HT-29 (cell line): ENCODE measurements at regions not wholly inside any gene's neighbourhood (a gene's known extent, or its start where the extent isn't known, plus 50 kb on each side); places are given as distances from the start of the nearest gene placed in this dataset.

ENCODE experiments used
- DNase-seq: peaks from one replicate; pipeline ENCODE4 v3.0.0-alpha.2; 2015; ENCODE audit warnings: low spot score

DNA sequence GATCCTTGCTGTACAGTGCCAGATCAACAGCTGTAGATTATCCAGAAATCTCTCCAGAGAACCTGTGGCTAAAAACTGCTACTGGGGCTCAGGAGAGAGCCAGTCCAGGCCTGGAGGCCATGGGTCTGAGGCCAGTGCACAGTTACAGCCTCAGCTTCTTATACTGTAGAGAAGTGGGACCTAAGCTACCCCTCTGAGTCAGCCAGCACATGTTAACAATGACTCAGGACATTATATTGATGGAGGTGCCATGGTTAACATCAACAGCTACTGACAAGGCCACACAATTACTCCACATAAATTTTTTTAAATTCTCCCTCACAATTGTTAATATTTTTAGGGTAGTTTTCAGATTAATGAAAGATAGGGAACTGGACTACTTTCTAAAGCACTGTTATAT is 138.5 kb downstream of the RBM26 start:
- no peak for DNase-seq

DNA sequence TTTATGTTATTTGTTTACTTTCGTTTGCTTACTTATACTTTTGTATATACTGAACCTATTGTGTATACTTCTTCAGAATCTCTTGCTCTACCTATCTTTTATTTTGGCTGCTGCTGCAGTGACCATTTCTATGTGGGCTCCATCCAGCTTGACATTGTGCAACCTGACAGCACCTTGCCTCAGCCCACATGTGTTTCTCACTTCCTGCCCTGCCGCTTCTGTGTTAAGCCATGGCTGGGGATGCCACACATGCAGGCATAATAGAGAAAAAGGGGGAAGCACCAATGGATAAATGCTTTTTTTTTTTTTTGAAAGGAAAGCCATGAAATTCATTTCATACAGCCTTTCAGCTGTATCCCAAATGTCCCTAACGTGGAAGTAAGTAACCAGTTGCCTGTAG is 147.6 kb downstream of the RBM26 start:
- no peak for DNase-seq

GRCh38 chr13:79246578-79246949 is 159.5 kb downstream of the RBM26 start:
- peak; percentile 22 for DNase-seq

- no peak for DNase-seq
Measured at GRCh38 chr13:79245937-79246577, 160.0 kb downstream of the RBM26 start.

DNA sequence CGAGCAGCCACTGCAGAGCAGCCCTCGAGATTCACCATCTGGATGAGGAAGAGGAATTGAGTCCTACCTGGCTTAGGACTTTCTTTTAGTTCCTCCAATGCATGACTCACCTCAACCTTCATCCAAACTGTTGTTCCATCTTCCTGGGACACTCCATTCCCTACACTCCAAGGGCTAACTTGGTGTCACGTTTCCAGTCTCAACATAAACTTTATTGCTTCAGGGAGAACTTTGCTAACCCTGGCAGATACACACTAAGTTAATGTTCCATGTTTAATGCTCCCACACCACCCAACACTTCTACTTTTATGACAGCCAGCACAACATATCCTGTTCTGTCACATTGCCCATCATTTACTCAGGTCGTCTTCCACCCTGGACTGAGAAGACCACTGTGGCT is 164.4 kb downstream of the RBM26 start:
- no peak for DNase-seq

DNA sequence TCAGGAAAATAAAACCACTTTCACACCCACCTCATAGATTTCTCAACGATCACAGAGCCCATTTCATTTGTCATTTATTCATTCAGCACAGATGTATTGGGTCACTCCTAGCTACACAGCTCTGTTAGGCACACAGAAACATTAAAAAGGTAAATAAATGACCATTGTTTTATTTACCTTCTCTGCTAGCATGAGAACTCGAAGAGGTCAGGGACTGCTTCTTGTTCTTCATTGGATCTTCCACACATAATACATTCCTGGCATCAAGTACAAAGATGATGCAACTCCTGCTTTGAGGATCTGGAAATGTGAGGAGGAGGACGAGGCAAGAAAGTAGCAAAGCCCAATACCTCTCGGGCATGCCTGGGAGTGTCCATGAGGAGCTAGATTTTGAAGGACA is 168.1 kb downstream of the RBM26 start:
- DNase-seq: no peak

- DNase-seq: no peak
Measured at GRCh38 chr13:79231887-79232286, 174.2 kb downstream of the RBM26 start.

DNA sequence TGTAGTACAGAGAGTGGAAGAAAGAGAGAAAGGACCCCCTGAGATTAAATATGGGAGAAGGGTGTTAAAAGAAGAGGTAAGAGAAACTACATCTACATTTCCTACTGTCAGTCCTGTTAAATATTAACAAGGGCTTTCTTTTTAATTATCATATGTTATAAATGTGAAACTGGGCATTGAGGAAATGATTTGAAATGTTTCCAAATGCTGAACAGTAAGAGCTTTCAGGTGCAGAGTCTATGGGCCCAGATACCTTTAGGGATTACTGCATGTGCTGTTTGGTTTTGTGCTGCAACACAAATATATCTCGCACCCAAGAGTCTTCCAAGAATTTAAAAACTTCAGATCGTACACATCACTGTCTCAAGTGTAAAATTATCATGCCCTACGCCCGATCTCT is 176.3 kb downstream of the RBM26 start:
- no peak for DNase-seq

GRCh38 chr13:79228972-79229371 is 177.1 kb downstream of the RBM26 start:
- no peak for DNase-seq

GRCh38 chr13:79227418-79227817 is 178.6 kb downstream of the RBM26 start:
- DNase-seq: no peak

- DNase-seq: no peak
Measured at GRCh38 chr13:79226938-79227337, 179.1 kb downstream of the RBM26 start.

DNA sequence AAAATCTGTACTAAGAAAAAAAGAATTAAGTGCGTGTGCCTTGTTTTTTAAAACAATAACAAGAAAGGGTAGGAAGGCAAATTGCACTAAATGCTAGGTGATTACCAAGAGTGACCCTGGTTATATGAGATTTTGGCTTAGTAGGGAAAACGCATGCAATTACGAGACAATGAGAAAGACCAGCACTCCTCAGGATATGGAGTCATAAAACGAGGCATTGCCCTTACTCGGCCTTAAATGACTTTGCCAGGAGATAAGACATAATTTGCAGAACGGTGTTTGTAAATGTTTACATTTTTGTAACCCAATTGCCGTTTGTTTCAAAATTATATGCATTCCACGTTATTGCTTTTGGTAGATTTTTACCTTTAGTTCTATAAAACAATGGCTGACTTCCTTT is 179.8 kb downstream of the RBM26 start:
- DNase-seq: no peak

- DNase-seq: no peak
Measured at GRCh38 chr13:79225487-79226232, 180.4 kb downstream of the RBM26 start.

DNA sequence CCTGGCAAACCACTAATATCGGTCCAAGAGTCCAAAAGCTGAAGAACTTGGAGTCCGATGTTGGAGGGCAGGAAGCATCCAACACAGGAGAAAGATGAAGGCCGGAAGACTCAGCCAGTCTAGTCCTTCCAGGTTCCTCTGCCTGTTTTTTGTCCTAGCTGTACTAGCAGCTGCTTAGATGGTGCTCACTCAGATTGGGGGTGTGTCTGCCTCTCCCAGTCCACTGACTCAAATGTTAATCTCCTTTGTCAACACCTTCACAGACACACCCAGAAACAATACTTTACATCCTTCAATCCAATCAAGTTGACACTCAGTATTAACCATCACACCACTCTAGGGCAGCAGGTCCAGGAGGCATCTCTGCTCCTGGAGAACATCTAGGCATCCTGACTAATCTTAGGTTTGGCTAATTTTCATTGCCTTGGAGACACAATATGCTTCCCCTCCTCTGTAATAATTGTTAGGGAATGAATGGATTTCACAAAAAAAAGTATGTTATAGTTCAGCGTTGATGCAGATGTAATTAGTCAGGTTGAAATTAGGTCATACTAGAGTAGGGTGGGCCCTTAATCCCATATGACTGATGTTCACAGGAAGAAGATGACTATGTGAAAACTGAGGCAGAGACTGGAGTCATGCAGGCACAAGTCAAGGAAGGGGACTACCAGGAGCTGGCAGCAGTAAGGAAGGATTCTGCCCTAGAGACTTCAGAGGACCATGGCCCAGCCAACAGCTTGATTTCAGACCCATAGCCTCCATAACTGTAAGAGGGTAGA is 183.4 kb downstream of the RBM26 start:
- no peak for DNase-seq

GRCh38 chr13:79212064-79212619 is 193.9 kb downstream of the RBM26 start:
- no peak for DNase-seq

DNA sequence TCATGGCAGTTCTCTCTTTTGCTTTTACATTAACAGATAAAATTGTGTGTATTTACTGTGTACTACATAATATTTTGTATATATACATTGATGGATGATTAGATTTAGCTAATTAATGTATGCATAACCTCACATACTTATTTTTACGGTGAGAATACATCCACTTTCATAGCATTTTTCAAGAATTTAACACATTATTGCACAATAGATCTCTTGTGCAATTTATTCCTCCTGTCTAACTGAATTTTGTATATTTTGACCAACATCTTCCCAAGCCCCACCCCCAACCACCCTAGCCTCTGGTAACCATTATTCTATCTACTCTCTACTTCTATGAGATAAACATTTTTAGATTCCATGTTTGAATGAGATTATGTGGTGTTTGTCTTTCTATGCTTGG is 194.7 kb downstream of the RBM26 start:
- DNase-seq: no peak

- DNase-seq: no peak
Measured at GRCh38 chr13:79197933-79198332, 208.1 kb downstream of the RBM26 start.

DNA sequence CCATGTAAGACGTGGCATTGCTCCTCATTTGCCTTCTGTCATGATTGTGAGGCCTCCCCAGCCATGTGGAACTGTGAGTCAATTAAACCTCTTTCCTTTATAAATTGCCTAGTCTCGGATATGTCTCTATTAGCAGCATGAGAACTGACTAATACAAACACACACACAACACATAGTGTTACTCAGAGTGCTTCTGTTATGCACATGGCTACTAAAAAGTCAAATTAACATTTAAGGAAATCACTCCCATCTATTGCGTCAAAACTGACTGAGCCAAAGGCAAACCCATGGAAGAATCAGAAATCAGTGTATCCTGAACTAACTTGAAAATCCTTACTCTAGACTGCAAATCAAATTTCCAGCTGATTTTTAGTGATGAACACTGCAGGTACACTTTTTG is 209.2 kb downstream of the RBM26 start:
- DNase-seq: no peak

DNA sequence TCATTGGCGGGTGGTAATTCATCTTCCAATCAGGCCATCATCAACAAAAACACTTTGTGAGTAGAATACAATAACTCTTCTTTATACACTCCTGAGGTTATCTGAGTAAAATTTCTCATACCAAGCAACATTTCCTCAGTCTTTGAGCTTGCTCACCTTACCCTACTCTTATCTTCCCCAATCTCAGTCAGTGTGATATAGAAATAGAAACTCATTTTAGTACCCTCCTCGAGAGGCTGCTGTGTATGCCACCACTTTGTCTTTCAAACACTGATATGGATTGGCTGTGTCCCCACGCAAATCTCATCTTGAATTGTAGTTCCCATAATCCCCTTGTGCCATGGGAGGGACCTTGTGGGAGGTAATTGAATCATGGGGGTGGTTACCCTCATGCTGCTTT is 209.7 kb downstream of the RBM26 start:
- DNase-seq: no peak

GRCh38 chr13:79194727-79195126 is 211.3 kb downstream of the RBM26 start:
- no peak for DNase-seq

- no peak for DNase-seq
Measured at GRCh38 chr13:79194272-79194671, 211.8 kb downstream of the RBM26 start.

- DNase-seq: no peak
Measured at GRCh38 chr13:79191501-79191900, 214.6 kb downstream of the RBM26 start.

DNA sequence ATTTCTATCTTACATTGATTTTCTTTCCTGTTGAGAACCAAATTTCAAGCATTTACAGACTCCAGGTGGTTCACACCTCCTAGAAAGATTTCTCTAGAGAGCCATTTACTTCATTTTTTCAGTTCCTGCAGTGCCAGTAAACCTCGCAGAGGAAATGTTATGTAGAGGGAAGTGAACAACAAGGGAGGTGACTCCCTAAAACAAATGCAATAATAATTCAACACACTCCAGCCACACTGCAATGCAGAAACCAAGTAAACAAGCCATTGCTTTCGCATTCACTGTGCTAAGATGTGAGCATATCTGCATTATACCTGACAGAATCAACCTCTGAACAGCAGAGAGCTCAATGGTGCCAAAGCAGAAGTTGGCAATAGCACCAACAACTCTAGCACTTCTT is 215.1 kb downstream of the RBM26 start:
- no peak for DNase-seq
